ENCODE measurements at regions not wholly inside any gene's neighbourhood (a gene's known extent, or its start where the extent isn't known, plus 50 kb on each side); places are given as distances from the start of the nearest gene placed in this dataset.
"Not testable (repeated sequence)": the region's sequence is repeated elsewhere in the genome, so short reads cannot be mapped to it uniquely, and the experiment has no call there.

GRCh38 chr6:72533606-72534005 lies 88.3 kb upstream of the KCNQ5 start:
- DNase-seq (ENCODE audit: low read depth) = no peak

DNA sequence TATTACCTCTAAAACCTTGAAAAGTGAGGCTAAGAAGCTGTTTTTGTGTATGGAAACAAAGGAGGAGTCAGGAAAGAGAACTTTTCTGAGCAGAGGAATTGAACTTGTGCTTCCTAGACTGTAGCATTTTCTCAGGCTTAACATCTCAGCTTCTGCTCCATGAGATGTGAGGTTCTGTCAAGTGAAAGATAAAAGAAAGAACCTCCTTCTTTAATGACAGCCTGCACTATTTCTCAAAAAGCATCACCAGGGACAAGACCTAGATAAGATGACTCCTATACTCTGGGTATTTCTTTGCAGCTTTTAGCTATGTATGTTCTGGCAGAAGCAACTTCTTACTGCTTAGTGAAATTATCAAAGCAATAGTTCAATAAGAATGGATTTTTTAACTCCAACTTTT lies 87.6 kb upstream of the KCNQ5 start:
- DNase-seq (ENCODE audit: low read depth) = no peak

DNA sequence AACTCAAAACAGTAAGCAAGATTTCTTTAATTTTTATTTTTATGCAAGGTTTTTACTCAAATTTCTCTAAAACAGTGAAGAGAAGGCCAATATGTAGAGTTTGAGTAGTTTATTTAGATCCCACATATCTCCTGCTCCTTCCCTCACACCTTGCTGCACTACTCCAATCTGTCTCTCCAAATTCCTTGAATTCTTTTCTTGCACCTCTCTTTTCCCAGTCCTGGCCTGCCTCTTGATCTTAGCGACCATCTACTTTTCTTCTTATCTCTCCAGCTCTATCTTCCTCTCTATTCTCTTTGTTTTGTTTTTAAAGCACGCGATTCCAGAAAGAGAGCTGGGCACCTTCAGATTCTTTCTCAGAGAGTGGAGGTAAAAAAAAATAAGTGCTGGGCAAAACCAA lies 86.7 kb upstream of the KCNQ5 start:
- DNase-seq (ENCODE audit: low read depth) = no peak

- DNase-seq (ENCODE audit: low read depth) = no peak
These were observed 74.8 kb upstream of the KCNQ5 start for GRCh38 chr6:72547020-72547419.

DNA sequence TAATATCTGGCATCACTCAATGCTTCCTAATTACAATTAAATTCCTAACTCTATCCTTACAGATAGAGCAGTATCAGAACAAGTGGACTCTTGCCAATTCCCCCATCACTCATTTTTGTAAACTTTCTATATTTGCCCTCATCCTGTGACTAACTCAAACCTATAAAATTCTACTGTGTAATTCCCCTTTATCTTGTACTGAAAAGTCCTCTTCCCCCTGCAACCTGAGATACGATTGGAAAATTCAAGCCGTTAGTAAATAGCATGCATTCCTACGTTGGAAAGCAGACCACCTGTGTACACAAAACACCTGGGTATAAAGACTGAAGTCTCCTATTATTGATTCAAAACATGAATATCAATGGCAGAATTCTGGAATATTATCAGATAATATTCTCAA lies 70.4 kb upstream of the KCNQ5 start:
- no peak for DNase-seq (ENCODE audit: low read depth)

DNA sequence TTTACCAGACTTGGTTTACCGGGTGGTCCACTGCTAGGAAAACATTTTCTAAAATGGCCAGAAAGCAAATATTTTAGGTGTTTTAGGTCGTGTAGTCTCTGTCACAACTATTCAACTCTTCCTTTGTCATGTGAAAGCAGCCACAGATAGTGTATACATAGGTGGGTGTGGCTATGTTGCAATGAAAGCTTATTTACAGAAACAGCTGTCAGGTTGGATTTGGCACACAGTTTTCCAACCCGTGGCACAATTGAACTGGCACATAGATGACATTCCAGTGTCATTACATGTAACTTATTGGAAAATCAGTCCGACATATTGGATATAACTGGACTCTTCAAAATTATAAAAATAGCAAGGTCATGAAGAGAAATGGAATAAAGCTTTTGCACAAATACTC lies 68.9 kb upstream of the KCNQ5 start:
- DNase-seq (ENCODE audit: low read depth) = no peak

- no peak for DNase-seq (ENCODE audit: low read depth)
These were observed 68.0 kb upstream of the KCNQ5 start for GRCh38 chr6:72553531-72554511.

DNA sequence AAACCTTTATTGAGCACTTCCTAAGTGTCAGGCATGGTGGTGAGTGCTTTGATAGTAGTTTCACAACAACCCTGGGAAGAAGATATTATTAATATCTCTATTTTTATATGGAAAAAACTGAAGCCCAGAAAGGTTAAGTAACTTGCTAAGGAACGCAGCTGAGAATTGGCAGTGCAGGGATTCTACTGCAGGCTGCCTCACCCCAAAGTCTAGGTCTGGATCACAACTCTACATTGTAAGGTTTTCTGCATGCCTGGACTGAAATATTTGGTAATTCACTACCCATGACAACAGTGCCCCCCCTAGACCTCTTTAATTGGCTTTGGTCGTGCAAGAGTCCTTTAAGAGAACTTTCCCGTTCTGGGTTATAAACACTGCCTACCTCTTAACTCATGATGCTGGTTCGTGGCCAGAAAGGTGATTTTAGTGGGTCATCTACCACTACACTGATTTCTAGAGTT lies 67.1 kb upstream of the KCNQ5 start:
- no peak for DNase-seq (ENCODE audit: low read depth)

- no peak for DNase-seq (ENCODE audit: low read depth)
These were observed 62.8 kb upstream of the KCNQ5 start for GRCh38 chr6:72559067-72559466.

DNA sequence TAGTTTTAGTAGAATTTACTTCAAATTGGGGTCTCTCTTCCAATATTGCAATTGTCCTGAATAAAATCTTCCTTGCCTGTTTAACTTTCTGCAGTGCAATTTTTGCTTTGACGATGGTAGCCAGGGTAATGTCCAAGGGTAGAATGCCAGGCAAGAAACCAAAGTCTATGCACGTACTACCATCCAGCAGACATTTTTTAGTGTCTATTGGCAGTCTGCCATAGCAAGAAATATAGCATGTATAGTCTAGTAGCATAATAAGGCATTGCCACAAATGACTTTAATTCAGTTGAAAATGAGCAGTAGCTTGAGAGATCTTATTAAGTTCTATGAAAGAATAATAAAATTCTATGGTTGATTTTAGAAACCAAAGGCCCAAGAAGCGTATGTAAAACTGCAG lies 62.3 kb upstream of the KCNQ5 start:
- DNase-seq (ENCODE audit: low read depth) = no peak

GRCh38 chr6:72560721-72561593 lies 60.9 kb upstream of the KCNQ5 start:
- DNase-seq (ENCODE audit: low read depth) = no peak

DNA sequence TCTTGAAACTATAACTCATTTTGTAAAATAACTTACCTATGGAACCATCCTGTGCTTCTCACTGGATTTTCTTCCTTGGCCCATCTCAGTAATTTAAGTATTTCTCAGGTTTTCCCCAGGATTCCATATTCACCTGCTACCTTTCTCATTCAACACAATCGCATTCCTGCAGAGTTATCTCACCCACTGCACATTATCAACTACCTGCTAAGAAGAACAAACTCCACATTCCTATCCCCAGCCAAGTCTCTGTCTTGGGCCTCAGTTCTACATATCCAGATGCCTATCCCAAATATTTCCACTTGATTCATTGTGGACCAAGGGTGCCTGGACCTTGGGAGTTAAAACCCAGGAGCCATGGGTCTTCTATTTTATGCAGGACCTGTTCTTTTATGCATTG lies 60.2 kb upstream of the KCNQ5 start:
- no peak for DNase-seq (ENCODE audit: low read depth)

GRCh38 chr6:72564231-72564630 lies 57.6 kb upstream of the KCNQ5 start:
- no peak for DNase-seq (ENCODE audit: low read depth)

- DNase-seq (ENCODE audit: low read depth) = not testable (repeated sequence)
These were observed 49.9 kb upstream of the KCNQ5 start for GRCh38 chr6:72571993-72572392.

Measured in T follicular helper cell (primary cell).